Stomach (tissue), 8 donors: ENCODE measurements at regions not wholly inside any gene's neighbourhood (a gene's known extent, or its start where the extent isn't known, plus 50 kb on each side); places are given as distances from the start of the nearest gene placed in this dataset.

ENCODE experiments used
- DNase-seq, 2 donors: peaks; one replicate each; pipeline versions ENCODE4 v3.0.0 to v3.0.0-alpha.2; 2013 to 2019
- H3K27ac ChIP-seq, 5 donors: fragments of 200-600 bp in 4 of 5; sonication (generic) in 4 of 5; one replicate each; pipeline ENCODE4 v1.5.1; 2013 to 2019; ENCODE audit warnings: mild to moderate bottlenecking in 1 of 5, moderate library complexity in 1 of 5
- H3K27me3 ChIP-seq, 3 donors: fragments of 200-600 bp; sonication (generic); one replicate each; pipeline ENCODE4 v1.5.1; 2017 to 2019; ENCODE audit warnings: mixed run types in 1 of 3
- H3K36me3 ChIP-seq, 4 donors: fragments of 200-600 bp; sonication (generic); 1 replicate in 3 of 4; 2 replicates in 1 of 4; pipeline ENCODE4 v1.5.1; 2016 to 2019
- H3K4me1 ChIP-seq, 4 donors: fragments of 200-600 bp; sonication (generic); one replicate each; pipeline ENCODE4 v1.5.1; 2016 to 2019
- H3K4me3 ChIP-seq, 4 donors: fragments of 200-600 bp; sonication (generic) in 3 of 4; one replicate each; pipeline ENCODE4 v1.5.1; 2016 to 2019; ENCODE audit warnings: mild to moderate bottlenecking in 1 of 4
- H3K9me3 ChIP-seq, 4 donors: fragments of 200-600 bp; sonication (generic); one replicate each; pipeline ENCODE4 v1.5.1; 2016 to 2019
- CTCF ChIP-seq, 7 experiments: fragments of 450-650 bp in 4 of 7; fragments of 200-600 bp in 3 of 7; sonication (generic) in 3 of 7; IDR thresholded peaks; one replicate each; pipeline ENCODE4 v1.5.1; 2016 to 2019; ENCODE audit warnings: antibody characterized with exemption in 7 of 7, control low read depth in 2 of 7, mild to moderate bottlenecking in 1 of 7
- EP300 ChIP-seq: sonication (generic); formaldehyde crosslinking; IDR thresholded peaks from one replicate; pipeline ENCODE4 v1.6.1; 2017; ENCODE audit warnings: antibody characterized with exemption
- POLR2A ChIP-seq, 4 donors: fragments of 450-650 bp; IDR thresholded peaks; one replicate each; pipeline ENCODE4 v1.6.1; 2016; ENCODE audit warnings: antibody characterized with exemption in 4 of 4, control low read depth in 2 of 4, mild to moderate bottlenecking in 1 of 4, moderate library complexity in 1 of 4
- POLR2AphosphoS5 ChIP-seq, 3 donors: sonication (generic); formaldehyde crosslinking; IDR thresholded peaks; one replicate each; pipeline ENCODE4 v1.6.1; 2016; ENCODE audit warnings: antibody characterized with exemption in 3 of 3
- WGBS, 5 donors: extraction: QIAGEN DNeasy Blood & Tissue Kit in 3 of 5; methylation state at CpG; one replicate each; pipeline versions ENCODE4 v1.1.5 to v1.1.7; 2013 to 2018; 5-methylcytosine and 5-hydroxymethylcytosine counted together
- intact Hi-C: fragments of 100-400 bp; cut with DNase I; formaldehyde crosslinking; loops from one replicate; pipeline ENCODE4 v1.15.1; 2023; ENCODE audit warnings: low total_unique reads
- donor health status: healthy with polysubstance abuse.
- donor health status: Bipolar disorder and iron deficiency.
- donor health status: healthy.

GRCh38 chr5:65068410-65068809 is 299.7 kb downstream of the CWC27 start:
- Histone ChIP-seq H3K4me3 (no peak overlapping the region), H3K36me3 (no peaks in the 10 kb centered on the region), H3K9me3 (no peaks in the 10 kb centered on the region), H3K4me1 (peaks cover 0 to 9% (median 4%) of the 10 kb centered on the region in 4 donors), H3K27me3 (no peaks in the 10 kb centered on the region), H3K27ac (no peak overlapping the region)
- WGBS, 5 donors, result 90 to 96% (median 93%) methylated on average over 2 of the region's 2 CpGs
- intact Hi-C loops, result no loop called here
- TF ChIP-seq POLR2AphosphoS5 (IDR thresholded peaks at IDR 0.05), result no peak
- no peak for DNase-seq

DNA sequence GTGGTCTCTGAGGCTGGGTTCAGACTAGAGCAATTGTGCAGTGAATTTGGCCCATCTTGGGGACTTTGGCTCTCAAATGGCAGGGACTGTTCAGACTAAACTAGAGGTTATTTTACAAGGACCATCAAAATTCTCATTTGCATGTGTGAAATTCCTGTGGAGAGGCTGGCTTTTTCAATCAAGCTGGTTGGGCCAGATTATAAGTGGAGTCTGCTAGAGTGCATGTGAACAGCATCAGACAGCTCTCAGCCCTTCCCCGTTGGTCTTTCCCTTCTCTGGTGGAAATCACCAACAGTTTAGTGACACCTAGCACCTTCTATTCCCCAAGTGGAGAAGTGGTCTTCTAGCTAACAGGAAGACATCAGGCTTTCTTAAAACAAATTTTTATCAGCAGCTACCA is 301.3 kb downstream of the CWC27 start:
- H3K27ac ChIP-seq, result no peak overlapping the region
- H3K27me3 ChIP-seq, result no peaks in the 10 kb centered on the region

GRCh38 chr5:65072850-65073249 is 304.1 kb downstream of the CWC27 start:
- Histone ChIP-seq H3K4me3 (no peak overlapping the region), H3K36me3 (no peaks in the 10 kb centered on the region), H3K4me1 (peaks cover 0 to 7% (median 0%) of the 10 kb centered on the region in 4 donors), H3K27me3 (no peaks in the 10 kb centered on the region), H3K9me3 (no peaks in the 10 kb centered on the region), H3K27ac (no peak overlapping the region)
- intact Hi-C loops, result no loop called here
- DNase-seq, result peak in 1 of 2 donors; percentile 23
- 82 to 93% (median 84%) methylated on average over 8 of the region's 8 CpGs for WGBS, 5 donors
- no peak for TF ChIP-seq POLR2A (IDR thresholded peaks at IDR 0.05)

More for the DNA sequence above, 301.3 kb downstream of the CWC27 start:
- WGBS, 5 donors, result 74 to 96% (median 88%) methylated on average over 1 of the region's 1 CpG
- intact Hi-C loops, result no loop called here
- Histone ChIP-seq H3K9me3 (no peaks in the 10 kb centered on the region), H3K4me1 (peaks cover 0 to 9% (median 4%) of the 10 kb centered on the region in 4 donors), H3K4me3 (no peak overlapping the region), H3K36me3 (no peaks in the 10 kb centered on the region)
- DNase-seq, result no peak
- TF ChIP-seq CTCF (IDR thresholded peaks at IDR 0.05) (no peak), POLR2A (IDR thresholded peaks at IDR 0.05) (no peak), EP300 (no peak), POLR2AphosphoS5 (IDR thresholded peaks at IDR 0.05) (no peak)

DNA sequence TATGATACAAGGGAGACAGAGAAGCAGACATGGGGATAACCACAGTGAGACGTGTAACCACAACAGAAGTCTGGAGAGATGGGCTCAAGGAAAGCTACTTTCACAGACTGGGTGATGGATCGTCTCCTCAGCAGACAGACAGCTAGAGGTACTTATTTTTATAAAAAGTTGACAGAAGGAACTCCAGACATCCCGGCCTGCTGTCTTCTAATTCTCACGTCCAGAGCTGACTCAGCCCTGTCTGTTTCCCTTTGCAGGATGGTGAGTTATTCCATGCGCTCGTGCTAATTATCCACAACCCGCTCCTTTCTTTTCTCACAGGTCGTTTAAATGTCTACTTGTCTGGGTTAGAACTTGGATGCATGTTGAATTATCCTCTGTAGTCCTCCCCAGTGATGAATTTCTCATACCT is 304.5 kb downstream of the CWC27 start:
- Histone ChIP-seq H3K9me3 (no peaks in the 10 kb centered on the region), H3K27me3 (no peaks in the 10 kb centered on the region), H3K27ac (no peak overlapping the region), H3K4me3 (no peak overlapping the region), H3K4me1 (peaks cover 0 to 7% (median 0%) of the 10 kb centered on the region in 4 donors), H3K36me3 (no peaks in the 10 kb centered on the region)
- DNase-seq, result peak in 1 of 2 donors; percentile 20
- no peak for TF ChIP-seq CTCF (IDR thresholded peaks at IDR 0.05)
- no peak for TF ChIP-seq EP300
- no peak for TF ChIP-seq POLR2AphosphoS5 (IDR thresholded peaks at IDR 0.05)
- TF ChIP-seq POLR2A (IDR thresholded peaks at IDR 0.05), result no peak
- intact Hi-C loops, result no loop called here
- 75 to 89% (median 84%) methylated on average over 8 of the region's 8 CpGs for WGBS, 5 donors

DNA sequence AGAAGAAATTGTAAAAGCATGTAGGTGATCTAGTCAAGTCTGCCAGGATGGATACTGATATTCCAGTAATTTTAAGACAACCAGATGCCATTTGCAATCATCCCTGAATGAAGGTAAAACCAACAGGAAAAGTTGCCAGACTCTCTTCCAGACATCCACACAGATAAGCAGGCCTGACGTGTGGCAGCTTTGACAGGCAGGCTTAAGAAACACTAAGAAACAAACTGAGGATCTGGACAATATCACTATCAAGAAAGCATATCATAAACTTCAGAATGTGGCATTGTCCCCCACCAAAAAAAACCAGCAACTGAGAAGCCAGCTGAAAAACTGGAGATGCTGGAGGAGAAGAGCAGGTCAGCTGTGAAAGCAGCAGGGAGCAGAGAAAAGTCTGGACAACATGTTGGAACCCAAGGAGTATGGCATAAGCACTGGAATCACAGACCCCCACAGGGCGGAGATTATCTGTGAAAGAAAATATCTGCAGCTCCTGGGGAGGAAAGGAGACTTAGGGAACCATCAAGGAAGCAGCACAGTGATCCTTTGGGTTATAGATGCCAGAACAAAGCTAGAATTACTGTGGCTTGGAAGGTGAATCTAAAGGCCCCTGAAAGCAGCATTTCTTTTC is 307.0 kb downstream of the CWC27 start:
- no peak for TF ChIP-seq CTCF (IDR thresholded peaks at IDR 0.05)
- TF ChIP-seq POLR2AphosphoS5 (IDR thresholded peaks at IDR 0.05), result no peak
- no peak for TF ChIP-seq EP300
- TF ChIP-seq POLR2A (IDR thresholded peaks at IDR 0.05), result no peak
- intact Hi-C loops, result no loop called here
- Histone ChIP-seq H3K9me3 (no peaks in the 10 kb centered on the region), H3K36me3 (no peaks in the 10 kb centered on the region), H3K4me3 (no peak overlapping the region), H3K4me1 (peaks cover 0 to 12% (median 0%) of the 10 kb centered on the region in 4 donors), H3K27ac (peak overlapping the region in 2 of 5 donors; percentile 36 to 49), H3K27me3 (no peaks in the 10 kb centered on the region)
- DNase-seq, result no peak
- 74 to 93% (median 85%) methylated on average over 2 of the region's 2 CpGs for WGBS, 5 donors
